Colonic mucosa (tissue), 4 donors: ENCODE measurements at regions not wholly inside any gene's neighbourhood (a gene's known extent, or its start where the extent isn't known, plus 50 kb on each side); places are given as distances from the start of the nearest gene placed in this dataset.

Experiments
- DNase-seq: peaks from one replicate; pipeline ENCODE4 v3.0.0-alpha.2; 2020
- H3K27ac ChIP-seq: fragments of 200-600 bp; one replicate; pipeline ENCODE4 v1.8.0; 2021
- H3K27me3 ChIP-seq: fragments of 200-600 bp; one replicate; pipeline ENCODE4 v1.8.0; 2021
- H3K36me3 ChIP-seq: fragments of 200-600 bp; one replicate; pipeline ENCODE4 v1.8.0; 2021
- H3K4me1 ChIP-seq: fragments of 200-600 bp; one replicate; pipeline ENCODE4 v1.8.0; 2021; ENCODE audit warnings: mild to moderate bottlenecking
- H3K4me3 ChIP-seq: fragments of 200-600 bp; one replicate; pipeline ENCODE4 v1.8.0; 2021
- H3K9ac ChIP-seq, 2 donors: one replicate each; pipeline ENCODE4 v1.7.0; 2013; ENCODE audit warnings: control low read depth in 2 of 2, low read depth in 2 of 2, low read length in 2 of 2
- H3K9me3 ChIP-seq: fragments of 200-600 bp; one replicate; pipeline ENCODE4 v1.8.0; 2021
- CTCF ChIP-seq: fragments of 200-600 bp; IDR thresholded peaks from one replicate; pipeline ENCODE4 v1.8.0; 2022; ENCODE audit warnings: antibody characterized with exemption, mild to moderate bottlenecking
- intact Hi-C: fragments of 100-400 bp; cut with DNase I; formaldehyde crosslinking; loops from one replicate; pipeline ENCODE4 v1.14.1; 2022
- donor health status: healthy.
- donor health status: DM: no; HTN: no; CAD: no.
- donor health status: DM: no; HTN: no; CAD: no.

DNA sequence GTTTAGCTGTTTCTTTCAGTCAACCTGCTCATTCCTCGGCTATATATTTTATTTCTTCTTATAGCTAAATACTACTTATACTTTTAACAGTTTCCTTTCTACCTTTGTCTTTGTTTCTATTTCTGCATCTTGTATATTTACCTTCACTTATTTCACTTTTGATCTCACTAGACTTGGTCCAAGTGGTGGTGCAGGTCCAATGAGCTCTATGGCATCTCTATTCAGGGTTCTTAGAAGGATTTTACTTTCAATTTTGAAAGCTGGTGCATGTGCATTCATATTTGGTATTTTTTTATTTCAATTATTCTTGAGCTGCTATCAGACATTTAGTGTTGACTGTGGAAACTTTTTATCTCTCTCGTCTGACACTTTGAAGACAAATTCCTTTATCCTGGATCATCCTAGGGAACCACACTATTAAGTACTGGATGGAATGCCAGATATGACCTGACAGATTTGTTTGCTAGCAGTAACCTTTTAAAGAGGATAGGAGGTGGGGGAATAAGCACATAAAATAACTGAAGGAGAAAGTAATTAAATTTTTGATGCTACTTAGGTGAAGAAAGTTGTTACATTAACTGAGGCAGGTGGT, 123.1 kb upstream of the PJA2 start:
- Histone ChIP-seq H3K9me3 (no peaks in the 10 kb centered on the region), H3K27ac (no peak overlapping the region), H3K4me1 (no peaks in the 10 kb centered on the region), H3K9ac (no peak overlapping the region), H3K36me3 (no peaks in the 10 kb centered on the region), H3K4me3 (no peak overlapping the region), H3K27me3 (no peaks in the 10 kb centered on the region)
- intact Hi-C loops: no loop called here
- no peak for DNase-seq
- no peak for TF ChIP-seq CTCF

GRCh38 chr5:109531262-109531661, 121.5 kb upstream of the PJA2 start:
- H3K4me1 ChIP-seq: no peaks in the 10 kb centered on the region
- no peak overlapping the region for H3K4me3 ChIP-seq
- no peak overlapping the region for H3K9ac ChIP-seq
- intact Hi-C loops: no loop called here
- TF ChIP-seq CTCF: no peak
- H3K27me3 ChIP-seq: no peaks in the 10 kb centered on the region
- no peak for DNase-seq
- H3K9me3 ChIP-seq: no peaks in the 10 kb centered on the region
- H3K27ac ChIP-seq: no peak overlapping the region
- H3K36me3 ChIP-seq: no peaks in the 10 kb centered on the region

DNA sequence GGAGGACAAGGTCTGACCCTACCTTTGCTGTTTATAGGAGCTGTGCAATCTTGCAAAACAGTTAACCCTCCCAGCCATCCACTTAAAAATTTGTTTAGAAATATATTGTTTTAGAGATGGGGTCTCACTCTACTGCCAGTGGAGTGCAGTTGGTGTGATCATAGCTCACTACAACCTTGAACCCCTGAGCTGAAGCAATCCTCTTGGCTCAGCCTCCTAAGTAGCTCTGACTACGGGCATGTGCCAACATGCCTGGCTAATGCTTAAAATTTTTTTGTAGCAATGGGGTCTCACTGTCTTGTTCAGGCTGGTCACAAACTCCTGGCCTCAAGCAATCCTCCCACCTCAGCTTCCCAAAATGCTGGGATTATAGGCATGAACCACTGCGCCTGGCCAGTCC, 120.2 kb upstream of the PJA2 start:
- H3K27me3 ChIP-seq: no peaks in the 10 kb centered on the region
- no peak overlapping the region for H3K9ac ChIP-seq
- no peak overlapping the region for H3K4me3 ChIP-seq
- intact Hi-C loops: no loop called here
- H3K36me3 ChIP-seq: no peaks in the 10 kb centered on the region
- no peak overlapping the region for H3K27ac ChIP-seq
- no peak for DNase-seq
- H3K9me3 ChIP-seq: no peaks in the 10 kb centered on the region
- no peak for TF ChIP-seq CTCF
- no peaks in the 10 kb centered on the region for H3K4me1 ChIP-seq

DNA sequence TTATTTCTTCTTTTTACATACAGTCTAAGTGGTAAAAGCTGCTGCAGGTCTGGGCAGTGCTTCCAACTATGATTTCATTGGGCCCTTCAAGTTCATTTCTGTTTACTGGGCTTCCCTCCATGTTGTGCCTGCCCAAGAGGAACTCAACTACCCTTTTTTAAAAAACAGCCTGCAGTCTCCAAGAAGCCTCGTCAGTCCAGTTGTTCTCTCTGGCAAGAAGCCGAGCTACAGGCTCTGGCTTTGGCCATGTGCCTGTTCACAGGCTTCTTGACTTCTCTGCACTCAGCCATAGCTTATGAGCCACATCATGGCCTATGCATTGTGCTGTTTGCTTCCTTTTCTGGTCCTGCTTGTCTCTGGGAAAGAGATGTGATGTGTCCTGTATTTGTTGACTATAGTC, 119.7 kb upstream of the PJA2 start:
- intact Hi-C loops: no loop called here
- no peak for DNase-seq
- no peak overlapping the region for H3K4me3 ChIP-seq
- H3K27ac ChIP-seq: no peak overlapping the region
- H3K27me3 ChIP-seq: no peaks in the 10 kb centered on the region
- no peak for TF ChIP-seq CTCF
- no peaks in the 10 kb centered on the region for H3K4me1 ChIP-seq
- H3K9ac ChIP-seq: no peak overlapping the region
- no peaks in the 10 kb centered on the region for H3K36me3 ChIP-seq
- H3K9me3 ChIP-seq: no peaks in the 10 kb centered on the region

DNA sequence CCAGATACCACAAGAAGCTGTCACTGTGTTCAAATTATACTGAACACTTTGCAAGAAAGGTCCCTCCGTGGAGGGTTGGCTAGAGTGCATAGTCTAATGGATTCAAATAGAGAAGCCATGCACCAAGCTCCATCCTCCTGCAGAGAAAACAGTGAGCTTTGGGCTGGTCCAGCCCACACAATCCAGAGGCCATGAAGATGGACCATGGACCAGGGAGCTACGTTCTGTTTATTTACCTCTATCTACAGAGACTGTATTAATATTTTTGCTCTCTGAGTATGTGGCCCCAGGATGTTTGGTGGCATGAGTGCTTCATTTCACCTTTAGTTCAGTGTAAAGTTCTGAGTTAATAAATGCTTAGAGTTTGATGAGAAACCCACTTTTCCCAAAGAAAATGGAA, 114.8 kb upstream of the PJA2 start:
- no peak for TF ChIP-seq CTCF
- intact Hi-C loops: no loop called here

More for the DNA sequence above, 114.8 kb upstream of the PJA2 start:
- DNase-seq: no peak
- no peaks in the 10 kb centered on the region for H3K36me3 ChIP-seq
- H3K4me3 ChIP-seq: no peak overlapping the region
- no peaks in the 10 kb centered on the region for H3K4me1 ChIP-seq
- H3K27me3 ChIP-seq: no peaks in the 10 kb centered on the region
- H3K9ac ChIP-seq: no peak overlapping the region
- no peaks in the 10 kb centered on the region for H3K9me3 ChIP-seq
- H3K27ac ChIP-seq: no peak overlapping the region
